Gastrocnemius medialis (tissue), 4 donors: ENCODE measurements at regions not wholly inside any gene's neighbourhood (a gene's known extent, or its start where the extent isn't known, plus 50 kb on each side); places are given as distances from the start of the nearest gene placed in this dataset.

Experiments used
- ATAC-seq, 2 donors: fragments of 150-250 bp; one replicate each; pipeline ENCODE4 v1.9.1; 2016
- DNase-seq, 2 donors: peaks; one replicate each; pipeline ENCODE4 v3.0.0-alpha.2; 2019
- H3K27ac ChIP-seq, 4 donors: fragments of 200-600 bp; sonication (generic); 1 replicate in 1 of 4; 2 replicates in 3 of 4; pipeline ENCODE4 v1.5.1; 2016 to 2018; ENCODE audit warnings: mild to moderate bottlenecking in 2 of 4, moderate library complexity in 1 of 4
- H3K27me3 ChIP-seq, 3 donors: fragments of 200-600 bp; sonication (generic) in 2 of 3; 1 replicate in 1 of 3; 2 replicates in 2 of 3; pipeline versions ENCODE4 v1.5.1 to v1.6.0; 2016 to 2019; ENCODE audit warnings: mild to moderate bottlenecking in 1 of 3, moderate library complexity in 1 of 3
- H3K36me3 ChIP-seq, 2 donors: fragments of 200-600 bp; sonication (generic) in 1 of 2; one replicate each; pipeline ENCODE4 v1.5.1; 2017 to 2018
- H3K4me1 ChIP-seq, 2 donors: fragments of 200-600 bp; sonication (generic) in 1 of 2; one replicate each; pipeline ENCODE4 v1.5.1; 2016 to 2017; ENCODE audit warnings: mild to moderate bottlenecking in 2 of 2
- H3K4me3 ChIP-seq, 4 donors: fragments of 200-600 bp; sonication (generic) in 3 of 4; 1 replicate in 1 of 4; 2 replicates in 3 of 4; pipeline ENCODE4 v1.5.1; 2016 to 2019; ENCODE audit warnings: mild to moderate bottlenecking in 2 of 4
- H3K9me3 ChIP-seq, 3 donors: fragments of 200-600 bp; sonication (generic) in 2 of 3; 1 replicate in 1 of 3; 2 replicates in 2 of 3; pipeline ENCODE4 v1.5.1; 2016 to 2019
- CTCF ChIP-seq, 5 experiments: fragments of 450-650 bp in 3 of 5; fragments of 200-600 bp in 2 of 5; sonication (generic) in 2 of 5; IDR thresholded peaks in 4 of 5; conservative IDR thresholded peaks in 1 of 5; 1 replicate in 4 of 5; 2 replicates in 1 of 5; pipeline ENCODE4 v1.5.1; 2016 to 2019; ENCODE audit warnings: antibody characterized with exemption in 5 of 5, mild to moderate bottlenecking in 3 of 5, moderate library complexity in 3 of 5
- POLR2A ChIP-seq, 2 donors: fragments of 450-650 bp; IDR thresholded peaks; one replicate each; pipeline ENCODE4 v1.6.1; 2017; ENCODE audit warnings: antibody characterized with exemption in 2 of 2, mild to moderate bottlenecking in 2 of 2, moderate library complexity in 2 of 2
- in situ Hi-C, 4 donors: fragments of 200-750 bp; cut with MboI; loops; one replicate each; pipeline versions ENCODE4 v1.15.0 to v1.8.0; 2017; ENCODE audit warnings: low sequenced_read_pairs in 4 of 4
- intact Hi-C: fragments of 100-400 bp; cut with DNase I; formaldehyde crosslinking; loops from one replicate; pipeline ENCODE4 v1.15.1; 2023; ENCODE audit warnings: low total_unique reads

GRCh38 chr2:209049608-209050007 is 374.2 kb upstream of the MAP2 start:
- ATAC-seq (no peak), DNase-seq (no peak)
- in situ Hi-C loops (no loop called here), intact Hi-C loops (no loop called here)
- Histone ChIP-seq H3K9me3 (no peaks in the 10 kb centered on the region), H3K36me3 (no peaks in the 10 kb centered on the region), H3K27ac (no peak overlapping the region), H3K27me3 (no peaks in the 10 kb centered on the region), H3K4me1 (no peaks in the 10 kb centered on the region), H3K4me3 (no peak overlapping the region)
- TF ChIP-seq CTCF (IDR thresholded peaks at IDR 0.05 in 4 of 5, conservative IDR thresholded peaks at IDR 0.05 in 1 of 5) (no peak), POLR2A (IDR thresholded peaks at IDR 0.05) (no peak)

GRCh38 chr2:209062210-209062609 is 361.6 kb upstream of the MAP2 start:
- in situ Hi-C loops (no loop called here), intact Hi-C loops (no loop called here)
- H3K27ac ChIP-seq: no peak overlapping the region
- H3K4me3 ChIP-seq: no peak overlapping the region
- no peaks in the 10 kb centered on the region for H3K27me3 ChIP-seq
- no peaks in the 10 kb centered on the region for H3K9me3 ChIP-seq
- DNase-seq: no peak
- no peaks in the 10 kb centered on the region for H3K36me3 ChIP-seq
- TF ChIP-seq CTCF (IDR thresholded peaks at IDR 0.05 in 4 of 5, conservative IDR thresholded peaks at IDR 0.05 in 1 of 5): no peak
- no peak for TF ChIP-seq POLR2A (IDR thresholded peaks at IDR 0.05)
- no peaks in the 10 kb centered on the region for H3K4me1 ChIP-seq
- ATAC-seq: no peak

GRCh38 chr2:209070262-209070661 is 353.6 kb upstream of the MAP2 start:
- no peaks in the 10 kb centered on the region for H3K9me3 ChIP-seq
- no peaks in the 10 kb centered on the region for H3K4me1 ChIP-seq
- no peaks in the 10 kb centered on the region for H3K27me3 ChIP-seq
- TF ChIP-seq CTCF (IDR thresholded peaks at IDR 0.05 in 4 of 5, conservative IDR thresholded peaks at IDR 0.05 in 1 of 5): no peak
- no peak for TF ChIP-seq POLR2A (IDR thresholded peaks at IDR 0.05)
- no peak for DNase-seq
- intact Hi-C loops (no loop called here), in situ Hi-C loops (no loop called here)
- ATAC-seq: no peak
- no peaks in the 10 kb centered on the region for H3K36me3 ChIP-seq
- no peak overlapping the region for H3K4me3 ChIP-seq
- no peak overlapping the region for H3K27ac ChIP-seq

- ATAC-seq (no peak), DNase-seq (no peak)
- Histone ChIP-seq H3K4me3 (no peak overlapping the region), H3K27me3 (no peaks in the 10 kb centered on the region), H3K4me1 (no peaks in the 10 kb centered on the region), H3K36me3 (no peaks in the 10 kb centered on the region), H3K27ac (no peak overlapping the region), H3K9me3 (no peaks in the 10 kb centered on the region)
- intact Hi-C loops: no loop called here
- in situ Hi-C loops: no loop called here
- TF ChIP-seq POLR2A (IDR thresholded peaks at IDR 0.05): no peak
- TF ChIP-seq CTCF (IDR thresholded peaks at IDR 0.05 in 4 of 5, conservative IDR thresholded peaks at IDR 0.05 in 1 of 5): no peak
Measured at GRCh38 chr2:209073151-209073550, 350.7 kb upstream of the MAP2 start.

- TF ChIP-seq POLR2A (IDR thresholded peaks at IDR 0.05) (no peak), CTCF (IDR thresholded peaks at IDR 0.05 in 4 of 5, conservative IDR thresholded peaks at IDR 0.05 in 1 of 5) (no peak)
- in situ Hi-C loops (no loop called here), intact Hi-C loops (no loop called here)
- no peaks in the 10 kb centered on the region for H3K4me1 ChIP-seq
- no peak overlapping the region for H3K4me3 ChIP-seq
- H3K27me3 ChIP-seq: no peaks in the 10 kb centered on the region
- ATAC-seq (no peak), DNase-seq (no peak)
- no peaks in the 10 kb centered on the region for H3K36me3 ChIP-seq
- no peaks in the 10 kb centered on the region for H3K9me3 ChIP-seq
- no peak overlapping the region for H3K27ac ChIP-seq
Measured at GRCh38 chr2:209074711-209075110, 349.1 kb upstream of the MAP2 start.
